Common myeloid progenitor, CD34-positive (primary cell): ENCODE measurements at regions not wholly inside any gene's neighbourhood (a gene's known extent, or its start where the extent isn't known, plus 50 kb on each side); places are given as distances from the start of the nearest gene placed in this dataset.

Experiments used
- CTCF ChIA-PET: fragments of 350-600 bp; sonication (Branson Sonifier 250); formaldehyde crosslinking; loops from one replicate; lab custom pipeline; 2021; ENCODE audit warnings: antibody characterized with exemption; lab: Charles Lee
- POLR2A ChIA-PET: fragments of 350-600 bp; sonication (Branson Sonifier 250); formaldehyde crosslinking; loops from one replicate; lab custom pipeline; 2021; ENCODE audit warnings: antibody characterized with exemption; lab: Charles Lee
- DNase-seq, 3 donors: peaks; one replicate each; pipeline versions ENCODE4 v3.0.0 to v3.0.0-alpha.2; 2013
- H3K27ac ChIP-seq, 2 experiments: 1 replicate in 1 of 2; 2 replicates in 1 of 2; pipeline ENCODE4 v1.7.0; 2013; ENCODE audit warnings: inconsistent platforms in 2 of 2, low read length in 2 of 2, mild to moderate bottlenecking in 2 of 2, low read depth in 1 of 2, moderate library complexity in 1 of 2; ENCODE audit not compliant: severe bottlenecking in 2 of 2, insufficient read depth in 1 of 2, poor library complexity in 1 of 2
- H3K27me3 ChIP-seq, 5 experiments: replicated peaks in 2 of 5; 1 replicate in 3 of 5; 2 replicates in 2 of 5; pipeline versions ENCODE4 v1.6.1 to v1.7.0; 2013; ENCODE audit warnings: low read length in 4 of 5, mild to moderate bottlenecking in 2 of 5, moderate library complexity in 2 of 5, inconsistent platforms in 1 of 5; ENCODE audit not compliant: insufficient read depth in 5 of 5, control insufficient read depth in 4 of 5
- H3K36me3 ChIP-seq, 4 experiments: 1 replicate in 2 of 4; 2 replicates in 2 of 4; pipeline versions ENCODE4 v1.6.1 to v1.7.0; 2013; ENCODE audit warnings: low read length in 3 of 4, control low read depth in 1 of 4, mild to moderate bottlenecking in 1 of 4; ENCODE audit not compliant: control insufficient read depth in 4 of 4, insufficient read depth in 4 of 4
- H3K4me1 ChIP-seq, 4 experiments: 1 replicate in 3 of 4; 2 replicates in 1 of 4; pipeline versions ENCODE4 v1.6.1 to v1.7.1; 2013; ENCODE audit warnings: low read length in 3 of 4, mild to moderate bottlenecking in 3 of 4, control low read depth in 1 of 4, inconsistent platforms in 1 of 4, moderate library complexity in 1 of 4; ENCODE audit not compliant: control insufficient read depth in 4 of 4, insufficient read depth in 4 of 4; ENCODE audit errors: control extremely low read depth in 1 of 4
- H3K4me3 ChIP-seq, 7 experiments: 1 replicate in 4 of 7; 2 replicates in 3 of 7; pipeline versions ENCODE4 v1.5.1 to v1.7.0; 2013; ENCODE audit warnings: mild to moderate bottlenecking in 7 of 7, low read length in 6 of 7, moderate library complexity in 6 of 7, inconsistent platforms in 2 of 7, low read depth in 2 of 7, control low read depth in 1 of 7; ENCODE audit not compliant: insufficient read depth in 4 of 7, control insufficient read depth in 1 of 7; ENCODE audit errors: extremely low read depth in 1 of 7
- H3K9me3 ChIP-seq, 5 experiments: 1 replicate in 4 of 5; 2 replicates in 1 of 5; pipeline versions ENCODE4 v1.6.1 to v1.7.1; 2013; ENCODE audit warnings: low read length in 4 of 5, mild to moderate bottlenecking in 2 of 5, inconsistent platforms in 1 of 5, low read depth in 1 of 5, moderate library complexity in 1 of 5; ENCODE audit not compliant: control insufficient read depth in 4 of 5, insufficient read depth in 2 of 5; ENCODE audit errors: control extremely low read depth in 1 of 5
- WGBS: methylation state at CpG from one replicate; pipeline ENCODE4 v1.1.5; 2013; ENCODE audit not compliant: insufficient coverage; 5-methylcytosine and 5-hydroxymethylcytosine counted together

GRCh38 chr2:120425014-120425413 is 79.1 kb downstream of the INHBB start:
- H3K27me3 ChIP-seq = peaks cover 2 to 44% (median 12%) of the 10 kb centered on the region in 5 experiments

DNA sequence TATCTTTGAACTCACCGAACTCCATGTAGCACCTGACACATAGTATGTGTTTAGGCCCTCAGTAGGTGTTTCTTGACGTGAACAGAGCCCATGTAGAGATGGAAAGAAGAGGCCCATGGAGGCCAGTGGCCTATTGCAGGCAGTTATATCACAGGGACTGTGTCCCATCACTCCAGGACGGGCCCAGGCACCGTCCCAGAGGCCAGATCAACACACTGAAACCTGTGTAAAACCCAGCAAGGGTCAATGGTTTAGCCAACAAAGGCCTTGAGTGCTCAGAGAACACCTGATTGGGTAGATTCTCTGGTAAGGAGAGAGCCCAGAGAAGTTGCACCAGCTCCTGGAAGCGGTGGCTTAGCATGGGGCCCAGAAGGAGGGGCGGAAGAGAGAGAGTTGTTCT is 82.8 kb downstream of the INHBB start:
- no peak overlapping the region for H3K27ac ChIP-seq
- peaks cover 2 to 31% (median 9%) of the 10 kb centered on the region in 5 experiments for H3K27me3 ChIP-seq
- ChIA-PET POLR2A (no interaction called here), CTCF (no interaction called here)
- no peak for DNase-seq
- H3K4me1 ChIP-seq = no peaks in the 10 kb centered on the region
- 94% methylated on average over 5 of the region's 6 CpGs for WGBS
- no peaks in the 10 kb centered on the region for H3K9me3 ChIP-seq
- H3K36me3 ChIP-seq = no peaks in the 10 kb centered on the region
- no peak overlapping the region for H3K4me3 ChIP-seq

More at GRCh38 chr2:120425014-120425413, 79.1 kb downstream of the INHBB start:
- Histone ChIP-seq H3K4me1 (no peaks in the 10 kb centered on the region), H3K4me3 (no peak overlapping the region), H3K9me3 (no peaks in the 10 kb centered on the region), H3K36me3 (no peaks in the 10 kb centered on the region), H3K27ac (no peak overlapping the region)
- no peak for DNase-seq
- CTCF ChIA-PET = no interaction called here
- 94% methylated on average over 15 of the region's 16 CpGs for WGBS
- POLR2A ChIA-PET = no interaction called here

DNA sequence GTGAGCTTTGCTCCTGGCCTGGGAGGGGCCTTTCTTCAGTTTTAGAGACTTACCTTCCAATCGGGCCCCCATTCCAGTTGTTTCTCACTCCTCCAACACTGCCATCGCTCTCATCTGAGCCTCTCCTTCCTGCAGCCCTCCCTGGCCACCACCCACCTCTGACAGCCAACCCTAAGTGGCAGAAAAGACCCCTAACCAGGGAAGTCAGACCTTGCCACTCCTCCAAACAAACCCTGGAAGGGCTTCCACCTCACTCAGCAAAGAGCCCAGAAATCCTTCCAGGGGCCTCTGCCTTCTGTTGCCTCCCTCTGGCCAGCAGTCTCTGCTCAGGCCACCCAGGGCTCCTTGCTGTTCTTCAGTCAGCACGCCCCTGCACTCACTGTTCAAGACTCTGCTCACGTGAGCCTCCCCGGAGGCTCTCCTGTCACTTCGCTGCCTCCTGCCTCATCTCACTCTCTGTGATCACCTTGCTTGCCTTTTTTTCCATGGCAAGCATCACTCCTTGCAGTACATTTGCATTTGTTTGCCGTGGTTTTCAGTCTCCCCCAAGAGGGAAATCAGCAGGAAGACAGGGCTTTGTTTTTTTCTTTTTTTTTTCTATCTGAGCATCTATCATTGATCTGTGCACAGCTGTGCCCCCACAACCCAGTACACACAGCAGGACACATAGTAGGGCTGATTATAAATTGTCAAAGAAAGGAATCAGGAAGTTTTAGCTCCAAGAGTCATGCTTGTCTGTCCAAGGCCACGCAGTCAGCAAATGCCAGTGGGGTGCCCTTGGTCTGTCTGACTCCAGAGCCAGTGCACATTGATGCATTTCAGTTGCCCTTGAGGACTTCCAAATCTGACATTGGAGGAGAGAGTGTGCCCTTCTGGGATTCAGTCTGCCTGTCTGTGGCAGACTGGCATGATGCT is 83.9 kb downstream of the INHBB start:
- H3K27ac ChIP-seq = no peak overlapping the region
- ChIA-PET POLR2A (no interaction called here), CTCF (no interaction called here)
- no peak overlapping the region for H3K4me3 ChIP-seq
- DNase-seq = no peak
- 85% methylated on average over 8 of the region's 8 CpGs for WGBS
- H3K4me1 ChIP-seq = no peaks in the 10 kb centered on the region
- peaks cover 0 to 22% (median 10%) of the 10 kb centered on the region in 5 experiments for H3K27me3 ChIP-seq
- H3K36me3 ChIP-seq = no peaks in the 10 kb centered on the region
- no peaks in the 10 kb centered on the region for H3K9me3 ChIP-seq

DNA sequence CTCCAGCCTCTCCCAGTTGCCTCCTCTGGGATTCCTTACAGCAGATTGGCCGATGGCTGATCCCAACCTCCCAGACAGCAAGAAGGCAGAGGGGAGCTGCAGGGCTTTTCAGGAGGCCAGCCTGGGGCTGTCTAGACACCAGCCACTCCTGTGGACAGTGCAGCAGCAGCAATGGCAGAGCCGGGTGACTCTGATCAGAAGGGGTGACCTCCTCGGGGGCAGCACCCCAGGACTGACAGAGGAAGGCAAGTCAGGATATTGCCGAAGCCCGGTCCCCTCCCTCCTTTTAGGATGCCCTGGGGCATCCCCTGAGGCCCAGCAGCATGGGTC is 84.5 kb downstream of the INHBB start:
- WGBS = 100% methylated on average over 5 of the region's 5 CpGs

DNA sequence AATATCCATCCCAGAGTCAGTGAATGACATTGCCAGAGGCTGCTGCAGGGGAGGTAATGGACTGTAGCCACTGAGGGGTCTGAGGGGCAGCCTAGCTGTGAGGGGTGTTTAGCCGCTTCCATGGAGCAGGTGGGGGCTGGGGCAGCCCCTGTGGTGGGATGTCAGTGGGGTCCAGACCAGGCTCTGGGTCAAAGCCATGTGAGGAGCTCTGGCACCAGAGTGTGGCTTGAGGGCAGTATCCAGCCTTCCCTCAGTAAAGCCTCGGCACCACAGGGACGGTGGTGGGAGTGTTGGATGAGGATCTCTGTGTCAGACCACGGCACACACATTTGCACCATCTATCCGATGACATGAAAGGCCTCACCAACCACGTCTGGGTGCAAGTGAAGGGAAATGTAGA is 85.0 kb downstream of the INHBB start:
- POLR2A ChIA-PET = no interaction called here
- H3K4me1 ChIP-seq = no peaks in the 10 kb centered on the region
- peaks cover 0 to 24% (median 10%) of the 10 kb centered on the region in 5 experiments for H3K27me3 ChIP-seq
- H3K27ac ChIP-seq = no peak overlapping the region
- CTCF ChIA-PET = no interaction called here
- 91% methylated on average over 5 of the region's 6 CpGs for WGBS
- no peaks in the 10 kb centered on the region for H3K9me3 ChIP-seq
- H3K4me3 ChIP-seq = no peak overlapping the region
- DNase-seq = no peak
- H3K36me3 ChIP-seq = no peaks in the 10 kb centered on the region

More for the DNA sequence above, 84.5 kb downstream of the INHBB start:
- POLR2A ChIA-PET = no interaction called here
- Histone ChIP-seq H3K36me3 (no peaks in the 10 kb centered on the region), H3K4me3 (no peak overlapping the region), H3K27ac (no peak overlapping the region), H3K9me3 (no peaks in the 10 kb centered on the region), H3K4me1 (no peaks in the 10 kb centered on the region), H3K27me3 (peaks cover 0 to 22% (median 10%) of the 10 kb centered on the region in 5 experiments)
- DNase-seq = no peak
- CTCF ChIA-PET = no interaction called here

DNA sequence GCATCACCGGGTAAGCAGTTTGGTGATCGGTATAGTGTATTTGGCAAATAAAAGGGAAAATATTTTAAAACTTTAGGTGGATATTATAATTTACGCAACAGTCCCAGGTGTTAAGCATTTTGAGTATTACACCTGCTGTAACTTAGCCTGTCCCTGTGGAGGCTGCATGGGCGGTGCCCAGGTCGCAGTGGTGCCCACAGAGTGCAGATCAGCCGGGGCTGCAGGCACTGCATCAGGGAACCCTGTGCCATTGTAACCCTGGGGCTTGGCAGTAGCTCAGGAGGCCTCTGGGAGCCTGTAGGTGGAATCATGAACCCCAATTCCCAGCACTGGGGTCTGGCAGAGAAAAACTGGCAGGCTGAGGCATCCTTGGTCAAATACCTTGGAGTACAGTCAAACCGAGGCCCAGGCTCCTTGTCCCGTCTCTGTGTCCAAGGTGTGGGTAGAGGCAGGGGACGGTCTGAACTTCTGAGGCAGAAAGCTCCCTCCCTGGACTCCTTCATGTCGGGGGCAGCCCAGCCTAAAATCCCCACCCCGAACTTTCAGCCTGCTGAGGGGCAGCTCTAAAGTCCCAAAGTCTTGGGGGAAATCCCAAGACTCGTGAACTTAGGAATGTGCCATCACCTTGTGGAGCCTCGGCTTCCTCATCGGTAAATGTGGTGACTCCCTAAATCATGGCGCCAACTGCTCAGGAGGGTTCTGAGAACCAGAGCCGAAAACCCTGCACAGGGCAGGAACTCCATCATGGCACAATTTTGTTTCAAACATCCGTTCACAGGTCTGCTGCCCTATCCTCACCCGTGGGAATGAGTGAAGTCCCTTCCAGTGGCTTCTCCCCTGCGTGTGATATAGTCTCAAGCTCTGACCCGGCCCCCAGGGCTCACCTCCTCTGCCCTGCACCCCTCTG is 85.7 kb downstream of the INHBB start:
- CTCF ChIA-PET = no interaction called here
- H3K36me3 ChIP-seq = no peaks in the 10 kb centered on the region

More for the DNA sequence above, 85.7 kb downstream of the INHBB start:
- H3K27ac ChIP-seq = no peak overlapping the region
- WGBS = 94% methylated on average over 17 of the region's 20 CpGs
- peaks cover 0 to 18% (median 10%) of the 10 kb centered on the region in 5 experiments for H3K27me3 ChIP-seq
- DNase-seq = no peak
- POLR2A ChIA-PET = no interaction called here
- no peaks in the 10 kb centered on the region for H3K9me3 ChIP-seq
- H3K4me3 ChIP-seq = no peak overlapping the region
- H3K4me1 ChIP-seq = no peaks in the 10 kb centered on the region
